Endothelial cell of umbilical vein (primary cell): ENCODE measurements at regions not wholly inside any gene's neighbourhood (a gene's known extent, or its start where the extent isn't known, plus 50 kb on each side); places are given as distances from the start of the nearest gene placed in this dataset.

Experiments
- BruUV-seq: library from RNA; stranded (reverse); fragments of 400-500 nt; replicated peaks from 2 replicates; lab custom pipeline; 2021; lab: Mats Ljungman, UMichigan
- CTCF ChIA-PET: fragments of 300-600, 350-600 bp; sonication (Branson Sonifier 250); formaldehyde crosslinking; loops from one replicate; lab custom pipeline; 2021; ENCODE audit warnings: antibody characterized with exemption, inconsistent platforms; lab: Charles Lee
- POLR2A ChIA-PET: fragments of 300-600, 350-600 bp; sonication (Branson Sonifier 250); formaldehyde crosslinking; loops from one replicate; lab custom pipeline; 2021; ENCODE audit warnings: antibody characterized with exemption, inconsistent platforms; lab: Charles Lee
- DNase-seq: peaks from one replicate; pipeline ENCODE4 v3.0.0-alpha.2; 2011; ENCODE audit warnings: low read depth, low spot score
- FAIRE-seq: peaks from 2 replicates; lab custom pipeline; 2011; peaks lifted over from hg19 to GRCh38; lab: Jason Lieb, UNC
- H2AFZ ChIP-seq: 2 replicates; pipeline ENCODE4 v1.6.0; 2012; ENCODE audit warnings: low read depth, low read length, control low read depth, inconsistent platforms
- H3K27ac ChIP-seq: 2 replicates; pipeline ENCODE4 v1.5.1; 2011; ENCODE audit warnings: low read depth, mild to moderate bottlenecking, control low read depth, low read length, moderate library complexity; ENCODE audit not compliant: insufficient read depth
- H3K27me3 ChIP-seq, 2 experiments: 2 replicates each; pipeline versions ENCODE4 v1.6.0 to v1.6.1; 2011; ENCODE audit warnings: low read length in 2 of 2, mixed read lengths in 1 of 2; ENCODE audit not compliant: control insufficient read depth in 2 of 2, insufficient read depth in 2 of 2
- H3K36me3 ChIP-seq, 2 experiments: 2 replicates in 1 of 2; 3 replicates in 1 of 2; pipeline ENCODE4 v1.5.1; 2011; ENCODE audit warnings: low read length in 2 of 2, mild to moderate bottlenecking in 1 of 2, moderate library complexity in 1 of 2; ENCODE audit not compliant: control insufficient read depth in 2 of 2, insufficient read depth in 2 of 2; ENCODE audit errors: extremely low read depth in 1 of 2
- H3K4me1 ChIP-seq: 3 replicates; pipeline ENCODE4 v1.5.1; 2011; ENCODE audit warnings: mild to moderate bottlenecking, low read length; ENCODE audit not compliant: control insufficient read depth, insufficient read depth; ENCODE audit errors: extremely low read depth
- H3K4me2 ChIP-seq: 2 replicates; pipeline ENCODE4 v1.6.1; 2011; ENCODE audit warnings: low read length, control low read depth, mixed read lengths; ENCODE audit not compliant: insufficient read depth
- H3K4me3 ChIP-seq, 3 experiments: fragments of 200-600 bp in 1 of 3; sonication (generic), shearing (Covaris generic) in 1 of 3; replicated peaks in 1 of 3; 2 replicates each; pipeline ENCODE4 v1.5.1; 2011 to 2016; ENCODE audit warnings: control low read depth in 3 of 3, low read length in 3 of 3, mild to moderate bottlenecking in 2 of 3, inconsistent platforms in 1 of 3, low read depth in 1 of 3, moderate library complexity in 1 of 3; ENCODE audit not compliant: insufficient read depth in 1 of 3
- H3K79me2 ChIP-seq: 2 replicates; pipeline ENCODE4 v1.6.0; 2012; ENCODE audit warnings: low read length, inconsistent platforms; ENCODE audit not compliant: control insufficient read depth, insufficient read depth
- H3K9ac ChIP-seq: replicated peaks from 2 replicates; pipeline ENCODE3; 2011; ENCODE audit warnings: low read length, control low read depth; ENCODE audit not compliant: insufficient read depth; ENCODE audit errors: extremely low read depth
- H3K9me1 ChIP-seq: replicated peaks from 3 replicates; pipeline ENCODE4 v1.6.0; 2011; ENCODE audit warnings: mild to moderate bottlenecking, low read length; ENCODE audit not compliant: control insufficient read depth, insufficient read depth; ENCODE audit errors: extremely low read depth
- H3K9me3 ChIP-seq: replicated peaks from 2 replicates; pipeline ENCODE4 v1.5.1; 2012; ENCODE audit warnings: low read length, inconsistent platforms; ENCODE audit not compliant: control insufficient read depth, insufficient read depth
- H4K20me1 ChIP-seq: replicated peaks from 2 replicates; pipeline ENCODE3; 2011; ENCODE audit warnings: mild to moderate bottlenecking, low read length; ENCODE audit not compliant: control insufficient read depth, insufficient read depth; ENCODE audit errors: extremely low read depth
- CTCF ChIP-seq, 2 donors: IDR thresholded peaks; 1 replicate in 1 of 2; 2 replicates in 1 of 2; pipeline ENCODE4 v1.5.1; 2011; ENCODE audit warnings: low read length in 2 of 2, mild to moderate bottlenecking in 2 of 2, moderate library complexity in 2 of 2, control low read depth in 1 of 2, inconsistent platforms in 1 of 2, low read depth in 1 of 2; ENCODE audit not compliant: insufficient read depth in 1 of 2; ENCODE audit errors: extremely low read depth in 1 of 2
- EZH2 ChIP-seq: IDR thresholded peaks from 2 replicates; pipeline ENCODE4 v1.6.1; 2012; ENCODE audit warnings: borderline replicate concordance, low read depth, mild to moderate bottlenecking, moderate library complexity, low read length, inconsistent platforms; ENCODE audit not compliant: severe bottlenecking
- FOS ChIP-seq: IDR thresholded peaks from 2 replicates; pipeline ENCODE4 v1.6.1; 2011; ENCODE audit warnings: mild to moderate bottlenecking, low read length, moderate library complexity, borderline replicate concordance; ENCODE audit not compliant: insufficient read depth
- GATA2 ChIP-seq: IDR thresholded peaks from 2 replicates; pipeline ENCODE4 v1.7.0; 2011; ENCODE audit warnings: low read depth, mild to moderate bottlenecking, moderate library complexity, mixed read lengths, low read length; ENCODE audit not compliant: insufficient read length, insufficient read depth
- JUN ChIP-seq: IDR thresholded peaks from 2 replicates; pipeline ENCODE4 v1.6.1; 2011; ENCODE audit warnings: borderline replicate concordance, low read depth; ENCODE audit not compliant: insufficient read length, insufficient read depth
- MAX ChIP-seq: IDR thresholded peaks from 2 replicates; pipeline ENCODE4 v1.6.1; 2011; ENCODE audit not compliant: insufficient read depth, insufficient read length
- MYC ChIP-seq: IDR thresholded peaks from one replicate; pipeline ENCODE4 v1.6.1; 2011; ENCODE audit warnings: mild to moderate bottlenecking, low read depth, low read length
- POLR2A ChIP-seq: IDR thresholded peaks from 2 replicates; pipeline ENCODE4 v1.6.1; 2012; ENCODE audit warnings: low read depth, mild to moderate bottlenecking, control low read depth, low read length
- POLR2AphosphoS5 ChIP-seq: IDR thresholded peaks from 2 replicates; pipeline ENCODE4 v1.6.1; 2012; ENCODE audit warnings: low read depth, mild to moderate bottlenecking, control low read depth, low read length, moderate library complexity; ENCODE audit not compliant: insufficient read depth
- dilution Hi-C: fragments of 300-500 bp; cut with MboI; formaldehyde crosslinking; loops from one replicate; pipeline ENCODE4 v1.15.0; 2019; ENCODE audit warnings: low sequenced_read_pairs; ENCODE audit not compliant: extremely low pct_ligation_motif_present
- intact Hi-C: fragments of 100-400 bp; cut with micrococcal nuclease; formaldehyde crosslinking; loops from one replicate; pipeline ENCODE4 v1.10.0; 2022

- Histone ChIP-seq H4K20me1 (no peaks in the 10 kb centered on the region), H3K9me1 (no peaks in the 10 kb centered on the region), H3K27me3 (peaks cover 0 to 1% of the 10 kb centered on the region in 2 experiments), H3K27ac (no peak overlapping the region), H3K4me1 (no peaks in the 10 kb centered on the region), H3K9me3 (no peaks in the 10 kb centered on the region), H3K4me2 (no peak overlapping the region), H3K79me2 (no peaks in the 10 kb centered on the region), H3K36me3 (no peaks in the 10 kb centered on the region), H3K4me3 (no peak overlapping the region), H2AFZ (no peak overlapping the region), H3K9ac (no peak overlapping the region)
- no TSS peak for BruUV-seq
- ChIA-PET POLR2A (no interaction called here), CTCF (no interaction called here)
- FAIRE-seq (no peak), DNase-seq (no peak)
- no peak for TF ChIP-seq MAX
- no peak for TF ChIP-seq GATA2
- no peak for TF ChIP-seq JUN
- TF ChIP-seq POLR2AphosphoS5, result no peak
- no peak for TF ChIP-seq MYC
- TF ChIP-seq POLR2A, result no peak
- TF ChIP-seq CTCF (IDR thresholded peaks at IDR 0.05; ENCODE audit: extremely low read depth in 1 of 2, insufficient read depth in 1 of 2, low read depth in 1 of 2, low read length in 2 of 2), result no peak
- no peak for TF ChIP-seq FOS
- no peak for TF ChIP-seq EZH2
- dilution Hi-C loops (no loop called here), intact Hi-C loops (no loop called here)
These were observed 207.5 kb upstream of the FAM9B start for GRCh38 chrX:9241427-9241826.
